NCI-H2227 treated with DMSO at 0.1 percent for 48 hours (cell line): ENCODE measurements at regions not wholly inside any gene's neighbourhood (a gene's known extent, or its start where the extent isn't known, plus 50 kb on each side); places are given as distances from the start of the nearest gene placed in this dataset.

Source experiments
- DNase-seq: peaks from one replicate; lab custom pipeline; 2025; lab: John Stamatoyannopoulos, UW

GRCh38 chr4:36961420-36961819 is 283.1 kb upstream of the NWD2 start:
- no peak for DNase-seq

- no peak for DNase-seq
Observed at GRCh38 chr4:36966756-36967460, 277.6 kb upstream of the NWD2 start.

GRCh38 chr4:36979533-36979932 is 265.0 kb upstream of the NWD2 start:
- DNase-seq = no peak

GRCh38 chr4:36990128-36990872 is 254.2 kb upstream of the NWD2 start:
- DNase-seq = no peak

- DNase-seq = no peak
Observed at GRCh38 chr4:36997727-36998126, 246.8 kb upstream of the NWD2 start.

- DNase-seq = no peak
Observed at GRCh38 chr4:37000281-37000680, 244.3 kb upstream of the NWD2 start.

GRCh38 chr4:37001688-37002436 is 242.7 kb upstream of the NWD2 start:
- peak; percentile 14 for DNase-seq

- no peak for DNase-seq
Observed at GRCh38 chr4:37002625-37003024, 241.9 kb upstream of the NWD2 start.

- no peak for DNase-seq
Observed at GRCh38 chr4:37008199-37008598, 236.3 kb upstream of the NWD2 start.

- DNase-seq = no peak
Observed at GRCh38 chr4:37014584-37014983, 230.0 kb upstream of the NWD2 start.

- no peak for DNase-seq
Observed at GRCh38 chr4:37015391-37015790, 229.2 kb upstream of the NWD2 start.

GRCh38 chr4:37023504-37023903 is 221.0 kb upstream of the NWD2 start:
- no peak for DNase-seq

- no peak for DNase-seq
Observed at GRCh38 chr4:37023996-37024395, 220.5 kb upstream of the NWD2 start.

- DNase-seq = no peak
Observed at GRCh38 chr4:37040816-37041215, 203.7 kb upstream of the NWD2 start.

- DNase-seq = no peak
Observed at GRCh38 chr4:37043342-37043741, 201.2 kb upstream of the NWD2 start.

- no peak for DNase-seq
Observed at GRCh38 chr4:37051111-37051510, 193.4 kb upstream of the NWD2 start.

- no peak for DNase-seq
Observed at GRCh38 chr4:37051866-37052265, 192.7 kb upstream of the NWD2 start.

- DNase-seq = no peak
Observed at GRCh38 chr4:37054531-37055077, 189.9 kb upstream of the NWD2 start.

- no peak for DNase-seq
Observed at GRCh38 chr4:37058826-37059225, 185.7 kb upstream of the NWD2 start.

- no peak for DNase-seq
Observed at GRCh38 chr4:37066159-37066558, 178.4 kb upstream of the NWD2 start.

GRCh38 chr4:37068580-37068979 is 176.0 kb upstream of the NWD2 start:
- DNase-seq = no peak

GRCh38 chr4:37070041-37070440 is 174.5 kb upstream of the NWD2 start:
- no peak for DNase-seq

- DNase-seq = no peak
Observed at GRCh38 chr4:37071576-37071975, 173.0 kb upstream of the NWD2 start.
